SK-N-SH (cell line): ENCODE measurements at regions not wholly inside any gene's neighbourhood (a gene's known extent, or its start where the extent isn't known, plus 50 kb on each side); places are given as distances from the start of the nearest gene placed in this dataset.

ENCODE experiments used
- CTCF ChIA-PET: fragments of 300-600, 350-600 bp; formaldehyde crosslinking; extraction: SDS; loops from one replicate; lab custom pipeline; 2021; lab: Yijun Ruan, JAX
- POLR2A ChIA-PET: fragments of 350-600 bp; sonication (Branson Sonifier 250); formaldehyde crosslinking; extraction: SDS; loops from one replicate; lab custom pipeline; 2020; ENCODE audit warnings: antibody characterized with exemption, inconsistent platforms; lab: Yijun Ruan, JAX
- DNase-seq: peaks from one replicate; pipeline ENCODE4 v3.0.0; 2012
- H2AFZ ChIP-seq: fragments of 200-600 bp; sonication (generic); 2 replicates; pipeline ENCODE4 v1.8.1; 2016; ENCODE audit warnings: antibody characterized with exemption, mild to moderate bottlenecking, low read depth
- H3F3A ChIP-seq: fragments of 200-600 bp; sonication (generic); replicated peaks from 2 replicates; pipeline ENCODE3; 2016; ENCODE audit warnings: antibody characterized with exemption, mild to moderate bottlenecking; ENCODE audit not compliant: insufficient read depth
- H3K27ac ChIP-seq, 2 experiments: fragments of 200-500 bp in 1 of 2; fragments of 200-600 bp in 1 of 2; sonication (Bioruptor generic) in 1 of 2; sonication (generic), shearing (Covaris generic) in 1 of 2; 2 replicates each; pipeline versions ENCODE4 v1.5.1 to v1.6.1; 2014 to 2016; ENCODE audit warnings: low read depth in 2 of 2, inconsistent platforms in 1 of 2, low read length in 1 of 2, mild to moderate bottlenecking in 1 of 2, mixed read lengths in 1 of 2
- H3K27me3 ChIP-seq: fragments of 200-600 bp; sonication (generic), shearing (Covaris generic); 2 replicates; pipeline ENCODE4 v1.6.1; 2016; ENCODE audit warnings: mixed run types; ENCODE audit not compliant: insufficient read depth
- H3K36me3 ChIP-seq, 2 experiments: fragments of 200-500 bp in 1 of 2; fragments of 200-600 bp in 1 of 2; sonication (Bioruptor generic) in 1 of 2; sonication (generic) in 1 of 2; replicated peaks in 1 of 2; 2 replicates each; pipeline versions ENCODE3 to v1.5.1; 2014 to 2016; ENCODE audit warnings: low read length in 1 of 2, mild to moderate bottlenecking in 1 of 2; ENCODE audit not compliant: insufficient read depth in 2 of 2, control insufficient read depth in 1 of 2
- H3K4me1 ChIP-seq, 2 experiments: fragments of 200-500 bp in 1 of 2; fragments of 200-600 bp in 1 of 2; sonication (Bioruptor generic) in 1 of 2; sonication (generic), shearing (Covaris generic) in 1 of 2; 2 replicates each; pipeline versions ENCODE4 v1.5.1 to v1.6.1; 2014 to 2016; ENCODE audit warnings: low read depth in 1 of 2, low read length in 1 of 2, mixed run types in 1 of 2; ENCODE audit not compliant: insufficient read depth in 2 of 2, control insufficient read depth in 1 of 2
- H3K4me2 ChIP-seq: fragments of 200-600 bp; sonication (generic), shearing (Covaris generic); 2 replicates; pipeline ENCODE4 v1.6.1; 2017; ENCODE audit warnings: mixed run types
- H3K4me3 ChIP-seq, 2 experiments: fragments of 200-500 bp in 1 of 2; fragments of 200-600 bp in 1 of 2; sonication (Bioruptor generic) in 1 of 2; sonication (generic), shearing (Covaris generic) in 1 of 2; 2 replicates each; pipeline versions ENCODE4 v1.5.1 to v1.8.1; 2014 to 2016; ENCODE audit warnings: low read depth in 2 of 2, inconsistent platforms in 1 of 2, low read length in 1 of 2, mild to moderate bottlenecking in 1 of 2, mixed read lengths in 1 of 2, moderate library complexity in 1 of 2
- H3K79me2 ChIP-seq: fragments of 200-600 bp; sonication (generic); 2 replicates; pipeline ENCODE4 v1.8.1; 2017; ENCODE audit warnings: mild to moderate bottlenecking; ENCODE audit not compliant: insufficient read depth
- H3K9ac ChIP-seq: fragments of 200-600 bp; sonication (generic); 2 replicates; pipeline ENCODE4 v1.6.1; 2017; ENCODE audit warnings: mixed run types
- H3K9me2 ChIP-seq: fragments of 200-600 bp; sonication (generic); 2 replicates; pipeline ENCODE4 v1.6.1; 2017; ENCODE audit warnings: mixed run types
- H3K9me3 ChIP-seq: fragments of 200-600 bp; sonication (generic); 2 replicates; pipeline ENCODE4 v1.6.1; 2017; ENCODE audit warnings: mixed run types, mild to moderate bottlenecking, moderate library complexity
- H4K20me1 ChIP-seq: fragments of 200-600 bp; sonication (generic); 2 replicates; pipeline ENCODE4 v1.6.1; 2017; ENCODE audit warnings: mild to moderate bottlenecking, mixed run types; ENCODE audit not compliant: insufficient read depth
- ELF1 ChIP-seq: IDR thresholded peaks from 2 replicates; pipeline ENCODE4 v1.4.0; 2012
- EP300 ChIP-seq, 2 experiments: IDR thresholded peaks; 2 replicates each; pipeline versions ENCODE4 v1.4.0 to v1.6.1; 2012; ENCODE audit warnings: borderline replicate concordance in 1 of 2, low read depth in 1 of 2, low read length in 1 of 2
- FOXJ3 ChIP-seq: sonication (generic); formaldehyde crosslinking; IDR thresholded peaks from 2 replicates; pipeline ENCODE4 v1.5.1; 2020; ENCODE audit warnings: mild to moderate bottlenecking, missing genetic modification reagents
- FOXM1 ChIP-seq: IDR thresholded peaks from 2 replicates; pipeline ENCODE4 v1.4.0; 2012; ENCODE audit warnings: low read depth, mild to moderate bottlenecking
- GATA2 ChIP-seq: sonication (generic); formaldehyde crosslinking; IDR thresholded peaks from 2 replicates; pipeline ENCODE4 v1.5.0; 2020; ENCODE audit warnings: mild to moderate bottlenecking, missing genetic modification reagents
- IRF3 ChIP-seq: fragments of 150-350 bp; IDR thresholded peaks from 2 replicates; pipeline ENCODE4 v1.6.1; 2016; ENCODE audit warnings: mild to moderate bottlenecking, low read depth, low read length
- NFIC ChIP-seq: IDR thresholded peaks from 2 replicates; pipeline ENCODE4 v1.4.0; 2012; ENCODE audit warnings: borderline replicate concordance
- NRF1 ChIP-seq: IDR thresholded peaks from 2 replicates; pipeline ENCODE4 v1.6.1; 2012; ENCODE audit warnings: low read depth, mild to moderate bottlenecking, low read length
- POLR2AphosphoS5 ChIP-seq: IDR thresholded peaks from 2 replicates; pipeline ENCODE4 v1.6.1; 2012; ENCODE audit warnings: low read depth, low read length
- RAD21 ChIP-seq: IDR thresholded peaks from 2 replicates; pipeline ENCODE4 v1.6.1; 2012; ENCODE audit warnings: mild to moderate bottlenecking, low read length
- RCOR1 ChIP-seq: fragments of 150-350 bp; IDR thresholded peaks from 2 replicates; pipeline ENCODE4 v1.6.1; 2017; ENCODE audit warnings: antibody characterized with exemption, low read length
- RFX5 ChIP-seq: IDR thresholded peaks from 2 replicates; pipeline ENCODE4 v1.6.1; 2012; ENCODE audit warnings: mild to moderate bottlenecking, improper control_type of control experiment, low read length
- SMC3 ChIP-seq: IDR thresholded peaks from 2 replicates; pipeline ENCODE4 v1.6.1; 2012; ENCODE audit warnings: low read depth, low read length, improper control_type of control experiment
- TAF1 ChIP-seq: IDR thresholded peaks from 2 replicates; pipeline ENCODE4 v1.6.1; 2012; ENCODE audit warnings: low read depth, mild to moderate bottlenecking, low read length, moderate library complexity, borderline replicate concordance
- TCF12 ChIP-seq: IDR thresholded peaks from 2 replicates; pipeline ENCODE4 v1.4.0; 2012
- USF1 ChIP-seq: IDR thresholded peaks from 2 replicates; pipeline ENCODE4 v1.4.0; 2012; ENCODE audit warnings: low read depth, borderline replicate concordance
- YY1 ChIP-seq: IDR thresholded peaks from 2 replicates; pipeline ENCODE4 v1.4.0; 2012; ENCODE audit warnings: low read depth, mild to moderate bottlenecking
- WGBS: methylation state at CpG from one replicate; pipeline ENCODE4 v1.1.6; 2017; ENCODE audit warnings: low lambda C conversion rate; 5-methylcytosine and 5-hydroxymethylcytosine counted together
- TF ChIP-seq, protein P1 (sequence below): IDR thresholded peaks from 2 replicates; pipeline ENCODE4 v1.4.0; 2012; ENCODE audit warnings: low read depth
- TF ChIP-seq, protein P2 (sequence below): fragments of 200-600 bp; sonication (generic); IDR thresholded peaks from 2 replicates; pipeline ENCODE4 v1.6.1; 2017; ENCODE audit warnings: antibody characterized with exemption, mild to moderate bottlenecking, moderate library complexity

DNA sequence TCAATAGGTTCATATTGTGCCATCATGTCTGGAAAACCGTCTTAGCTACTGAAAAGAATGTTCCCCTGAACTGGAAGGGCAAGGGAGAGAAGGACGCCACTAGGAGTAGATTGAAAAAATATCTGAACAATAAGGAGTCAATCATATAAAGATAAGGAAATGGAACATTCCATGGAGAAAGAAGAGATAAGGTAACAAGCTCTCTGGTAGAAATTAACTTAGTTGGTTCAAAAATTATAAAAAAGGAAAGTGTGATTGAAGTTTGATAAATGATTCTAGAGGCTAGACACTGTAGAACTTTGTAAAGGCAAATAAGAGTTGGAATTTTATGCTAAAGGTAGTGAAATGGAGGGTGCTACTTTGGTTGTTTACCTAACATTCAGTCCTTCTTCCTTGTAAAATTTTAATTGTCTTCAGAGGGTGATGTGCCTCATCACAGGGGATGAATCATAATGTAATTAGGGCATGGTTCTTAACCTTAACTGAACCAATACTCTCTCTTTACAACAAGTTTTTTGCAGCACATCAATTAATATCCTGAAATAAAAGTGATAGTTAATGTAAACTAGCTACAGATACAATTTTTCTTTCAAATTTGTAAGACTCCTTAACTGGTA lies 135.5 kb downstream of the GPX5 start:
- H3K4me1 ChIP-seq, result peaks cover 0 to 3% of the 10 kb centered on the region in 2 experiments; a peak in 1 of 4 replicates
- DNase-seq, result no peak
- no peaks in the 10 kb centered on the region for H3K79me2 ChIP-seq
- no peak overlapping the region for H2AFZ ChIP-seq
- no peaks in the 10 kb centered on the region for H3K36me3 ChIP-seq
- H3K9me3 ChIP-seq, result no peaks in the 10 kb centered on the region
- H3K9ac ChIP-seq, result no peak overlapping the region
- no peaks in the 10 kb centered on the region for H3K9me2 ChIP-seq
- TF ChIP-seq NRF1 (no peak), TAF1 (no peak), NFIC (no peak), SMC3 (no peak), RCOR1 (no peak), EP300 (IDR thresholded peaks at IDR 0.05; ENCODE audit: borderline replicate concordance in 1 of 2, low read depth in 1 of 2, low read length in 1 of 2) (no peak), IRF3 (no peak), POLR2AphosphoS5 (no peak), TCF12 (no peak), ELF1 (no peak), FOXM1 (no peak), GATA2 (CRISPR knock-in tag) (no peak), USF1 (no peak), FOXJ3 (CRISPR knock-in tag) (no peak), RFX5 (no peak), YY1 (no peak), RAD21 (no peak)
- TF ChIP-seq, protein P1, sequence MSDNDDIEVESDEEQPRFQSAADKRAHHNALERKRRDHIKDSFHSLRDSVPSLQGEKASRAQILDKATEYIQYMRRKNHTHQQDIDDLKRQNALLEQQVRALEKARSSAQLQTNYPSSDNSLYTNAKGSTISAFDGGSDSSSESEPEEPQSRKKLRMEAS, result no peak
- TF ChIP-seq, protein P2, sequence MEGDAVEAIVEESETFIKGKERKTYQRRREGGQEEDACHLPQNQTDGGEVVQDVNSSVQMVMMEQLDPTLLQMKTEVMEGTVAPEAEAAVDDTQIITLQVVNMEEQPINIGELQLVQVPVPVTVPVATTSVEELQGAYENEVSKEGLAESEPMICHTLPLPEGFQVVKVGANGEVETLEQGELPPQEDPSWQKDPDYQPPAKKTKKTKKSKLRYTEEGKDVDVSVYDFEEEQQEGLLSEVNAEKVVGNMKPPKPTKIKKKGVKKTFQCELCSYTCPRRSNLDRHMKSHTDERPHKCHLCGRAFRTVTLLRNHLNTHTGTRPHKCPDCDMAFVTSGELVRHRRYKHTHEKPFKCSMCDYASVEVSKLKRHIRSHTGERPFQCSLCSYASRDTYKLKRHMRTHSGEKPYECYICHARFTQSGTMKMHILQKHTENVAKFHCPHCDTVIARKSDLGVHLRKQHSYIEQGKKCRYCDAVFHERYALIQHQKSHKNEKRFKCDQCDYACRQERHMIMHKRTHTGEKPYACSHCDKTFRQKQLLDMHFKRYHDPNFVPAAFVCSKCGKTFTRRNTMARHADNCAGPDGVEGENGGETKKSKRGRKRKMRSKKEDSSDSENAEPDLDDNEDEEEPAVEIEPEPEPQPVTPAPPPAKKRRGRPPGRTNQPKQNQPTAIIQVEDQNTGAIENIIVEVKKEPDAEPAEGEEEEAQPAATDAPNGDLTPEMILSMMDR, result no peak
- POLR2A ChIA-PET, result no interaction called here
- CTCF ChIA-PET, result no interaction called here
- peaks cover 8% of the 10 kb centered on the region; the same call in 1 of the 2 replicates for H3K27me3 ChIP-seq
- H3K27ac ChIP-seq, result no peak overlapping the region
- H4K20me1 ChIP-seq, result no peaks in the 10 kb centered on the region
- no peak overlapping the region for H3K4me2 ChIP-seq
- no peaks in the 10 kb centered on the region for H3F3A ChIP-seq
- no peak overlapping the region; a peak in 1 of 4 replicates for H3K4me3 ChIP-seq
- WGBS, result 45% methylated on average over 2 of the region's 2 CpGs
